HUES6 (cell line): ENCODE measurements at regions not wholly inside any gene's neighbourhood (a gene's known extent, or its start where the extent isn't known, plus 50 kb on each side); places are given as distances from the start of the nearest gene placed in this dataset.

Experiments
- H3K27ac ChIP-seq: 2 replicates; pipeline ENCODE4 v1.7.0; 2013; ENCODE audit warnings: low read depth, mild to moderate bottlenecking, low read length, inconsistent platforms
- H3K27me3 ChIP-seq: 2 replicates; pipeline ENCODE4 v1.6.1; 2013; ENCODE audit warnings: low read length; ENCODE audit not compliant: control insufficient read depth, insufficient read depth
- H3K36me3 ChIP-seq: 2 replicates; pipeline ENCODE4 v1.6.1; 2013; ENCODE audit warnings: low read length; ENCODE audit not compliant: control insufficient read depth, insufficient read depth
- H3K4me1 ChIP-seq: 2 replicates; pipeline ENCODE4 v1.6.1; 2013; ENCODE audit warnings: low read length; ENCODE audit not compliant: control insufficient read depth, insufficient read depth
- H3K4me3 ChIP-seq: 2 replicates; pipeline ENCODE4 v1.5.1; 2013; ENCODE audit warnings: low read depth, low read length
- H3K9ac ChIP-seq: one replicate; pipeline ENCODE4 v1.6.1; 2013; ENCODE audit warnings: mild to moderate bottlenecking, low read length
- H3K9me3 ChIP-seq: 2 replicates; pipeline ENCODE4 v1.6.1; 2013; ENCODE audit warnings: low read depth, low read length; ENCODE audit not compliant: control insufficient read depth, insufficient read depth

DNA sequence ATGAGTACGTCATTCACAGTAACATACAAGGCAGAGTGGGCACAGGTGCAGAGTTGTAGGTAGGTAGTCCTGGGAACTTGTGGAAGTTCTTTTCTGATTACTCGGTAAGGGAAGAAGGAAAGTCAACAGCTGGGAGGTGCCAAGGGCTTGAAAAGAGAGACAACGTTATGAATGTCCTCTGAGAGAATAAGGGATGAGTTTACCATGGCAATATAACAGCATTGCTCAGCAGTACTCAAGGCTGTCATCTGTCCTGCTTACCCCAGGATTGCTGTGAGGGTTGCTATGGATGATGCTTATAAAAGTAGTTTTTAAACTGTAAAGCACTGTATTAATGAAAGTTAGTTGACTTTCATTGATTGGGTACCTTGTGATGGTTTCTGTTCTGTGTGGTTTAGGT, 369.1 kb upstream of the SGCD start:
- Histone ChIP-seq H3K9ac (no peak overlapping the region), H3K4me3 (no peak overlapping the region), H3K27ac (no peak overlapping the region), H3K36me3 (no peaks in the 10 kb centered on the region), H3K4me1 (peaks cover 10% of the 10 kb centered on the region), H3K27me3 (no peaks in the 10 kb centered on the region), H3K9me3 (no peaks in the 10 kb centered on the region)

DNA sequence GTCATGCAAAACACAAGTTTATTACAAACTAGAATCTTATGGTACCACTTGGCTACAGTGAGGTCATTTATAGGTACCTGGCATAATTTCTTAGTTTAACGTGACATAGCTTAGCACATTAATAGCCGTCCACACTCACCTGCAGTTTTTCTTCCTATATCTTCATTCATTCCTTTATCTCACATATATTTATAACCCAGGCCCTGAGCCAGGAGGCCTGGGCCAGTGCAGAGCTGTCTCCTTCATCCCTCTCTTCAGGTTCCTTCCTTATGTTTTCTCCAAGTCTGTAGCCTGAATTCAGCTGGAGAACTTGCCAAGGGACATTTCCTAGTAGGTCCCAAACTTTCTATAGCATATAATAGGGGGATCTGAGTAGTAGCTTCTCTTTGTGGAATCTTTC, 367.9 kb upstream of the SGCD start:
- Histone ChIP-seq H3K4me1 (no peaks in the 10 kb centered on the region; the same call in 1 of the 2 replicates), H3K27ac (no peak overlapping the region), H3K4me3 (no peak overlapping the region), H3K9me3 (no peaks in the 10 kb centered on the region), H3K27me3 (no peaks in the 10 kb centered on the region), H3K9ac (no peak overlapping the region), H3K36me3 (no peaks in the 10 kb centered on the region)

DNA sequence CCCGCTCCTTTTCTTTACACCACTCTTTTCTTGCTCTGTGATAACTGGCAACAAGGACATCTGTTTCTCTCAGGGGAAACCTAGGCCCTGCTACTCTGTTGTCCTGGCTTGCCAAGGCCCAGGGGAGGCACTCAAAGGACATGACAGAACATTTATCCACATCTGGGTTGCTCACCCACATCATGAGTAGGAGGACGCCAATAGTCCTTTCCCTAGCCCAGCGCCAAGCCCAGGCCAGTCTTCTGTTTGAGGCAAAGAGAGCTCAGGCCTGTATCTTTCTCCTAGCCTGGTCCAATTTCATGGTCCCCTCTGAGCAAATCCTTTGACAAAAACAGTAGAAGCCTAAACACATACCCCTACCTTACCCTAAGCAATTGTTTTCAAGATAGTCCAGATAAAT, 366.8 kb upstream of the SGCD start:
- H3K27ac ChIP-seq: no peak overlapping the region
- no peaks in the 10 kb centered on the region for H3K36me3 ChIP-seq
- H3K4me1 ChIP-seq: no peaks in the 10 kb centered on the region
- no peaks in the 10 kb centered on the region for H3K9me3 ChIP-seq
- H3K27me3 ChIP-seq: no peaks in the 10 kb centered on the region
- no peak overlapping the region for H3K9ac ChIP-seq
- no peak overlapping the region for H3K4me3 ChIP-seq

DNA sequence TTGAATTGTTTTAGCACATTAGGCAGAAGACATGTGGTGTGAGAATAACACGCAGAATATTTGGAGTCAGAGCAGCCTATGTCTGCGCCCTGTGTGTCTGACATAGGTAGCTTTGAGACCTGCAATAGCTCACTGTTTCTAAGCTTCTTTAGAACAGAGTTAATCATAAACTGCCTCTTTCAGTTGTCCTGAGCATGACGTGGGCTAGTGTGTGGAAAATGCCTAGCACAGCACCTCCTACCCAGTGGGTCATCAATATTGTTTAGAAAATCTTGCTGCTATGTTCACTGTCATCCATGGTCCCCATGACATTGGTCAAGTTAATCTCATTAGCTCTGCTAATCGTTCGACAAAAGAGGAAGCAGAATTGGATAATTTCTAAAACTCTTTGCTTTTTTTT, 357.4 kb upstream of the SGCD start:
- H3K27ac ChIP-seq: no peak overlapping the region
- peaks cover 3% of the 10 kb centered on the region; the same call in 1 of the 2 replicates for H3K9me3 ChIP-seq
- no peak overlapping the region for H3K4me3 ChIP-seq
- H3K36me3 ChIP-seq: no peaks in the 10 kb centered on the region
- no peak overlapping the region for H3K9ac ChIP-seq
- H3K4me1 ChIP-seq: no peaks in the 10 kb centered on the region
- no peaks in the 10 kb centered on the region for H3K27me3 ChIP-seq

DNA sequence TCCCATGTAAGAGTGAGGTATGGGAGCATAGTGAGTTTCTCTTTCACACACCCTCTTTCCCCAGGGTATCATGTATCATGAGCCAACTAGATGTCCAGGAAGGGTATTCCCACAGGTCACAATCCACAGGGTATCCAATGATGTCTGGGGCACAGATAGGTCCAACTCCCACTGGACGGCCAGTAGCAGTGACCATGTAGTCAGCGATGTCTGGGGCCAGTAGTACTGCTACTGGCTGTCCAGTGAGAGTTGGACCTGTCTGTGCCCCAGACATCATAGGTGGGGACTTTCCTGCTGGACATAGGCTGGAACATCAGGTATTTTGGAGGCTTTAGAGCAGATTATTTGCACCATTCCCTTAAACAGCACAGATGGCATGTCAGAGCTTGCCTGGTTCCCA, 352.6 kb upstream of the SGCD start:
- no peak overlapping the region for H3K9ac ChIP-seq
- no peak overlapping the region for H3K4me3 ChIP-seq
- no peak overlapping the region for H3K27ac ChIP-seq
- no peaks in the 10 kb centered on the region for H3K27me3 ChIP-seq
- H3K4me1 ChIP-seq: no peaks in the 10 kb centered on the region
- no peaks in the 10 kb centered on the region for H3K9me3 ChIP-seq
- H3K36me3 ChIP-seq: no peaks in the 10 kb centered on the region

DNA sequence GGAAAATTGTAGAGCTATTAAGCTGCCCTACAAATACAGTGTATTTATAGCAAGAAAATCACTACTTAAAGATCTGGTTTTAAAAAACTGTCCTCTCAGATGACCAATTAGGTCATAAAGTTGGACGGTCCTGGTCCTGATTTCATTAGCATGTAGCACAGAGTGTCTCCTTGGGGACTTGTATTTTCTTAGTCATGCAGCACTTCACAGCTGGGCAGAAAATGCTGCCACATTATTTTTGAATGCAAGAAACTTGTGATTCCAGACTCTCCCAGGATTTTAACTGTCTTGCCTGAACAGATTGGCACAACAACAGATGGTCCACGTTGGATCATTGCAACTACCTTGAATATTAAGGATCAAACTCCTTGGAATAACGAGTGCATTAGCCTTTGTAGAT, 348.1 kb upstream of the SGCD start:
- Histone ChIP-seq H3K36me3 (no peaks in the 10 kb centered on the region), H3K9me3 (no peaks in the 10 kb centered on the region), H3K4me1 (no peaks in the 10 kb centered on the region), H3K27me3 (no peaks in the 10 kb centered on the region), H3K9ac (no peak overlapping the region), H3K27ac (no peak overlapping the region), H3K4me3 (no peak overlapping the region)

DNA sequence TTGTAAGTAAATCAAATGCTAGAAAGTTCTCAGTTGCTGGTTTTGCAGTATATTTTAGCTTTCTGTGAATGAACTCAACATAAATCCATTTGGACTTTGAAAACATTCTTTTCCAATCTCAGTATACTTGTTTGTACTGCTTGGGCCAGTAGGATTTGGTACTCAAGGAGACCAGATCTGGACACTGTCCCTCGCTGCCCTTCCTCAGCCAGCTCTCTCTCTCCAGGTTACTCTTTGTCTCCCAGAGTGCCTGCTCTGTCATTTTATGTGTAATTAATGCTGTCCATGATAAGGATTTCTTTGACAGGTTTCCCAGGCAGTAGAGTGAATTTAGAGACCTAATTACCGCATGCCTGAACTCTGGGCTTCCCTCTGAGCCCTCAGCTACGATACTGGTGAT, 344.6 kb upstream of the SGCD start:
- no peaks in the 10 kb centered on the region for H3K27me3 ChIP-seq
- no peak overlapping the region for H3K27ac ChIP-seq
- H3K4me3 ChIP-seq: no peak overlapping the region
- no peaks in the 10 kb centered on the region for H3K36me3 ChIP-seq
- H3K4me1 ChIP-seq: no peaks in the 10 kb centered on the region
- no peak overlapping the region for H3K9ac ChIP-seq
- no peaks in the 10 kb centered on the region for H3K9me3 ChIP-seq

DNA sequence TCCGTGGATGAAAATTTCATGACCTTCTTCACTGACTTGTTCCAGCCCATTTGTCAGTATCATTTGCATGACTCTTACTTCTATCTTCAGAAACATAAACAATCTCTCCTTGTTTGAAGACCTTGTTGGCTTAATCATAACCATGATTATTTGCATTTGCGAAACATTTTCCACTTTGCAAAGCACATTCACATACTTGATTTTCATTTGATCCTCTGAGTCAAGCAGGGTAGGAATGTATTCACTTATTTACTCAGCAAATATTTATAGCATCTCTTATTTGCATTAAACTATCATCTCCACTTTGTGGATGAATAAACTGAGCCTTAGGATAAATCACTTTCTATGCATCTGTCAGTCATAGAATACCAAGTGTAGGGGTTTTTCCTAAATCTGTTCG, 343.0 kb upstream of the SGCD start:
- Histone ChIP-seq H3K27me3 (no peaks in the 10 kb centered on the region), H3K9ac (no peak overlapping the region), H3K4me1 (no peaks in the 10 kb centered on the region), H3K4me3 (no peak overlapping the region), H3K9me3 (no peaks in the 10 kb centered on the region), H3K36me3 (no peaks in the 10 kb centered on the region), H3K27ac (no peak overlapping the region)

DNA sequence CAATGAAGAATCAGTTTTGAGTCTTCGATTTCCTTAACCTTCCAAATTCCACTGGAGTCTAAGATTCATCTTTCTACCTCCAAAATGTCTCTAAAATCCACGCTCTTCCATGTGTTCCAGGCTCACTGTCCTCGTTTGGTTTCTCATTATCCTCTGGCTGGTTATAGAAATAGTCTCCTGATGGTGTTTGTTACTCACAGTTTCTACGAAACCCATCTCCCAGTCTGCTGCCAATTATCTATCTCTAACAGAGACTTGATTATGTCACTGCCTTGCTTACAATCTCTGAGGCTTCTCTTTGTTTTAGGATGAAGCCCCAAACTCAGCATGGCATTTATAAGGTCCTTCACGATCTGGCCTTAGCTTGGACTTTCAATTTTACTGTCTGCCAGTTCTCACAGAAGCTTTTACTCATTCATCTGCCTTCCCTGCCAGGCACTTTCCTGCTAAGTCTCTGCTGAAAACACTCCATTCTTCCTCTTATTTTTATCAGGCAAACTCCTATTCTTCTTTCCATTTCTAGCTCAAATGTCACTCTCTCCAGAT, 339.6 kb upstream of the SGCD start:
- Histone ChIP-seq H3K27me3 (no peaks in the 10 kb centered on the region), H3K36me3 (no peaks in the 10 kb centered on the region), H3K9ac (no peak overlapping the region), H3K27ac (no peak overlapping the region), H3K9me3 (no peaks in the 10 kb centered on the region), H3K4me3 (no peak overlapping the region), H3K4me1 (no peaks in the 10 kb centered on the region)

DNA sequence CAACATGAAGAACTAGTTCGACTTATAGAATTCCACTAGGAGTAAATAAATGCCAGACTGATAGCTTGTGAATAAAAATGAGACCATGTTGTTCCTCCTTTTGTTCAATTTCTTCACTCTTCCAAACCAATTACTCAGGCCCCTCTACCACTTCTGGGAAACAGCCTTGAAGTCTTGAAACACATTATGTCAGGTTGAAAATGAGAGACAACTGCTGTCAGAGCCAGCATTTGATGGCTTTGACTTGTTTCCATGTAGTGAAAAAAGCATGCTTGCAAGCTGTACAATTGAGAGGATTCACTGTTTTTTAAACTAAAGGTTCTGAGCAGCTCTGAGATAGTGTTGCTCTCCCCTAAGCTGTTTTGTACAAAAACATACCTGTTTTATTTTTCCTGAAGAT, 337.1 kb upstream of the SGCD start:
- Histone ChIP-seq H3K36me3 (no peaks in the 10 kb centered on the region), H3K27ac (no peak overlapping the region), H3K27me3 (no peaks in the 10 kb centered on the region), H3K4me1 (no peaks in the 10 kb centered on the region), H3K9ac (no peak overlapping the region), H3K9me3 (no peaks in the 10 kb centered on the region), H3K4me3 (no peak overlapping the region)

DNA sequence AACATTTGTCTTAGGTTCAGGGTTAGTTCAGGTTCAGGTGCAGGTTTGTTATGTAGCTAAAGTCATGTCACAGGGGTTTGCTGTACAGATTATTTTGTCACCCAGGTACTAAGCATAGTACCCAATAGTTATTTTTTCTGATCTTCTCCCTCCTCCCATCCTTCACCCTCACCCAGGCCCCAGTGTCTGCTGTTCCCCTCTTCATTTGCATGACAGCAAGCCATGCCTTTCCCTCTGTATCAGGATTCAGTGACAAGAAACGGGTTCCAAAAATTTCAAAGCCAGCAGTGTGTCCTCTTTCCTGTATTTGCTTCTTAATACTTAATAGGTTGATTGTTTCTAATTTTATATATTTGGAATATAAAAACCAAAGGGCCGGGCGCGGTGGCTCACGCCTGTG, 330.8 kb upstream of the SGCD start:
- H3K9me3 ChIP-seq: no peaks in the 10 kb centered on the region
- H3K36me3 ChIP-seq: no peaks in the 10 kb centered on the region
- H3K9ac ChIP-seq: no peak overlapping the region
- no peak overlapping the region for H3K27ac ChIP-seq
- H3K27me3 ChIP-seq: no peaks in the 10 kb centered on the region
- H3K4me3 ChIP-seq: no peak overlapping the region
- H3K4me1 ChIP-seq: peaks cover 4% of the 10 kb centered on the region; the same call in 1 of the 2 replicates

DNA sequence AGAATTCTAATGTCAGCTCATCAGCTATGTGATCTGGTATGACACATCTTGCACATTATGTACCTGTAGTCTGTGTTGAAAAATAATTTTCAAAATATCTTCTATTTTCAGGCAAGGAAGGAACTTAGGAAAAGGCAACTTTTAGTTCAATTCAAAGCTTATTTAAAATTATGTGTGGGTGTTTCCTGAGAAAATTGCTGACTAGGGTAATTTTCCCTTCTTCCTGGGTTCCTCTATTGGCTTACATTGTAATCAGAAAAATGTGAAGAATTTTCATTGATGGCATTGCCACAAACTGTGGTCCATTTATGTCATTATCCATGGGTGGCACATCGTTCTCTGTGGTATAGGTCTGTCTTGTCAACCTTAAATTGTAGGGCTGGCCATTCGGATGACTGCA, 328.7 kb upstream of the SGCD start:
- Histone ChIP-seq H3K4me3 (no peak overlapping the region), H3K27me3 (no peaks in the 10 kb centered on the region), H3K27ac (no peak overlapping the region), H3K36me3 (no peaks in the 10 kb centered on the region), H3K9me3 (no peaks in the 10 kb centered on the region), H3K9ac (no peak overlapping the region), H3K4me1 (peaks cover 4% of the 10 kb centered on the region; the same call in 1 of the 2 replicates)
